Midbrain (tissue), 1 donor: ENCODE measurements at regions not wholly inside any gene's neighbourhood (a gene's known extent, or its start where the extent isn't known, plus 50 kb on each side); places are given as distances from the start of the nearest gene placed in this dataset.

Experiments
- DNase-seq: peaks from one replicate; lab custom pipeline; 2025; lab: John Stamatoyannopoulos, UW

DNA sequence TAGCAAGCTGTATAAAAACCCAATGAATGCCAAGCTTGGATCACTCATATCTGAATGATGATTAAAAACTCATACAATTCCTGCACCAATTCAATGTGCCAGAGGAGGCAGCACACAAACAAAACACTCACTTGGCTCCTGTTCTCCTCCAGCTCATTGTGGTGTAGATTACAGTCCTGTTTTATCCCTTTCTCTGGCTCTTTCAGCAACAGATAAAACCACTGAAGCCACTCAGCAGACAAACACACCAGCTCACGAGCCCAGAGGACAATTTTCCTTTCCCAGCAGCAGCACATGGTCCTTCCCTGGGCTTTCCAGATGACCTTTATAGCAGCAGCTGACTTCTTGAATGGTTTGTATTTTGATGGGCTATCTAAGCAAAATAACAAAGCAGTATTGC is 107.3 kb upstream of the STARD3NL start:
- DNase-seq: peak; percentile 11

GRCh38 chr7:38086857-38087256 is 91.2 kb upstream of the STARD3NL start:
- no peak for DNase-seq

DNA sequence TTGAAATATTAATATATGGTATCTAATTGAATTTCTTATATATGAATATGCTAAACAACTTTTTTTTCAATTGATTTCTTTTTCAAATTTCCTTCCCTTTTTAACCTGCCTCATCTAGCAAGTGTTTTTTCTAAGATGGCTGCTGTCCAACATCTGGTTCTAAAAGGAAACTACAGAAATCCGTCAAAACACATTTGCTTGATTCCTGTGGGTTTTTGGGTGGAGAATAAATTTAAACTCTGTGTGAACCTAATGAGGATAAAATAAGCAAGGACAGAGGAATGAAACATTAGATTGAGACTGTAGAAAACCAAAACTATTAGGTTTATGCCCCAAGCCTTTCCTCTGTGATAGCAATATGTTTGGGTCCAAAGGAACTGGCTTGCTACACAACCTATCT is 75.5 kb upstream of the STARD3NL start:
- no peak for DNase-seq

DNA sequence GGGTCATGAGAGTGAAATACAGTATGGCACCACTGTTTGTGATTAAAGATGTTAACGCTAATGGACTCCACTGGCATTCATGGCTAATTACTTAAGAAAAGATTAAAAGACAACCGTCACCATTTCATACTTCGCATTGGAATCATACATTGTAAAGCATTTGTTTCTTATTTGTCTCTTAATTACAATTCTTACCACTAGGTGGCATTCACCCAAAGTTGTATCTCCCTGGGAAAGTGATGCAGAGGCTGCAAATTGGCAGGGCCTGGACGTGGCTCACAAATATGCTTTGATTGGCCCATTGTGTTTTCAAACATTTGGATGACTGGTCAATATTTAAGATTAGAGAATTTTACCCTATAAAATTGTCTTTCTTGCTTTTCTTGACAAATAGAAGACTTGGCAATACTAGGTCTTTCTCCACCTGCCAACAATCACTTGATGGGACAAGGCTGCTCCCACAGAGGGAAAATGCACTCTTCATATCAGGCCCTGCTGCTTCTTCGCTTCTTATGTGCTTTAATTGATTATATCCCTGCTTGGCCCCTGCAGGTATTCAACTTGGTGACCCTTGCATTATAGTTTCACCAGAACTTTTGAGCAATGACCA is 72.1 kb upstream of the STARD3NL start:
- DNase-seq: peak; percentile 43

- peak; percentile 66 for DNase-seq
Observed at GRCh38 chr7:38107486-38107893, 70.6 kb upstream of the STARD3NL start.

DNA sequence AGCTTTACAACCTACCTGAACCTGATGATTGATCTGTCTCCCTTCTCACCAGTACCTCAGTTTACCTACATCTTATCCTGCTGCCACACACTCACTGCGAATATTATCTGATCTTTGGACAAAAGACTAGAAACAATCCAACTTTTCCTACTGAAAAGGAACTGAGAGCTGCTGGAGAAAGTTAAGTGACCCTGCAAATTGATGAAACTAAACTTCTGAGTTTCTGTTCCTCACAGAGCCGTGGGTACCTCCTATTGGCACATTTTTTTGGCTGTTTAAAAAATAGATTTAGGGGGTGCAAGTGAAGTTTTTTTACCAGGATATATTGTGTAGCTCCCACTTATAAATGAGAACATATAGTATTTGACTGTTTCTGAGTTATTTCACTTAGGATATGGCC is 66.0 kb upstream of the STARD3NL start:
- no peak for DNase-seq

- DNase-seq: no peak
Observed at GRCh38 chr7:38120076-38120475, 58.0 kb upstream of the STARD3NL start.

GRCh38 chr7:38122501-38122900 is 55.5 kb upstream of the STARD3NL start:
- DNase-seq: no peak

GRCh38 chr7:38123494-38123893 is 54.6 kb upstream of the STARD3NL start:
- DNase-seq: no peak

GRCh38 chr7:38127216-38128207 is 50.5 kb upstream of the STARD3NL start:
- no peak for DNase-seq
